ENCODE measurements at regions not wholly inside any gene's neighbourhood (a gene's known extent, or its start where the extent isn't known, plus 50 kb on each side); places are given as distances from the start of the nearest gene placed in this dataset.
"Not testable (repeated sequence)": the region's sequence is repeated elsewhere in the genome, so short reads cannot be mapped to it uniquely, and the experiment has no call there.

GRCh38 chrX:5307416-5307815 lies 921.3 kb downstream of the NLGN4X start:
- no peak for DNase-seq (ENCODE audit: low read depth in 1 of 2, low spot score in 1 of 2)

GRCh38 chrX:5306654-5307121 lies 922.0 kb downstream of the NLGN4X start:
- no peak for DNase-seq (ENCODE audit: low read depth in 1 of 2, low spot score in 1 of 2)

- DNase-seq (ENCODE audit: low read depth in 1 of 2, low spot score in 1 of 2): no peak
These were observed 923.2 kb downstream of the NLGN4X start for GRCh38 chrX:5305452-5305851.

GRCh38 chrX:5295004-5295403 lies 933.7 kb downstream of the NLGN4X start:
- DNase-seq (ENCODE audit: low read depth in 1 of 2, low spot score in 1 of 2): no peak

GRCh38 chrX:5290635-5291034 lies 938.0 kb downstream of the NLGN4X start:
- DNase-seq (ENCODE audit: low read depth in 1 of 2, low spot score in 1 of 2): no peak

- not testable (repeated sequence) for DNase-seq (ENCODE audit: low read depth in 1 of 2, low spot score in 1 of 2)
These were observed 938.7 kb downstream of the NLGN4X start for GRCh38 chrX:5289949-5290348.

GRCh38 chrX:5278908-5279307 lies 949.8 kb downstream of the NLGN4X start:
- DNase-seq (ENCODE audit: low read depth in 1 of 2, low spot score in 1 of 2): no peak

- DNase-seq (ENCODE audit: low read depth in 1 of 2, low spot score in 1 of 2): no peak
These were observed 963.3 kb downstream of the NLGN4X start for GRCh38 chrX:5265324-5265850.

GRCh38 chrX:5250106-5250505 lies 978.6 kb downstream of the NLGN4X start:
- no peak for DNase-seq (ENCODE audit: low read depth in 1 of 2, low spot score in 1 of 2)

GRCh38 chrX:5242091-5242790 lies 986.4 kb downstream of the NLGN4X start:
- DNase-seq (ENCODE audit: low read depth in 1 of 2, low spot score in 1 of 2): no peak

- DNase-seq (ENCODE audit: low read depth in 1 of 2, low spot score in 1 of 2): no peak
These were observed 991.9 kb downstream of the NLGN4X start for GRCh38 chrX:5236749-5237148.

GRCh38 chrX:5236096-5236495 lies 992.6 kb downstream of the NLGN4X start:
- no peak for DNase-seq (ENCODE audit: low read depth in 1 of 2, low spot score in 1 of 2)

GRCh38 chrX:5233830-5234229 lies 994.8 kb downstream of the NLGN4X start:
- DNase-seq (ENCODE audit: low read depth in 1 of 2, low spot score in 1 of 2): no peak

GRCh38 chrX:5220421-5220820 lies 1008.2 kb downstream of the NLGN4X start:
- DNase-seq (ENCODE audit: low read depth in 1 of 2, low spot score in 1 of 2): no peak

GRCh38 chrX:5194806-5195205 lies 1033.9 kb downstream of the NLGN4X start:
- no peak for DNase-seq (ENCODE audit: low read depth in 1 of 2, low spot score in 1 of 2)

GRCh38 chrX:5180135-5180741 lies 1048.4 kb downstream of the NLGN4X start:
- DNase-seq (ENCODE audit: low read depth in 1 of 2, low spot score in 1 of 2): no peak

GRCh38 chrX:5176766-5177165 lies 1051.9 kb downstream of the NLGN4X start:
- DNase-seq (ENCODE audit: low read depth in 1 of 2, low spot score in 1 of 2): no peak

- no peak for DNase-seq (ENCODE audit: low read depth in 1 of 2, low spot score in 1 of 2)
These were observed 1065.0 kb downstream of the NLGN4X start for GRCh38 chrX:5163663-5164062.

GRCh38 chrX:5155301-5155700 lies 1073.4 kb downstream of the NLGN4X start:
- no peak for DNase-seq (ENCODE audit: low read depth in 1 of 2, low spot score in 1 of 2)

GRCh38 chrX:5145957-5146356 lies 1082.7 kb downstream of the NLGN4X start:
- no peak for DNase-seq (ENCODE audit: low read depth in 1 of 2, low spot score in 1 of 2)

GRCh38 chrX:5142644-5143043 lies 1086.0 kb downstream of the NLGN4X start:
- DNase-seq (ENCODE audit: low read depth in 1 of 2, low spot score in 1 of 2): no peak

- DNase-seq (ENCODE audit: low read depth in 1 of 2, low spot score in 1 of 2): no peak
These were observed 1106.4 kb downstream of the NLGN4X start for GRCh38 chrX:5122181-5122678.
